Kidney (tissue), 13 donors: ENCODE measurements at regions not wholly inside any gene's neighbourhood (a gene's known extent, or its start where the extent isn't known, plus 50 kb on each side); places are given as distances from the start of the nearest gene placed in this dataset.

Experiments used
- DNase-seq, 5 donors: peaks; one replicate each; pipeline ENCODE4 v3.0.0-alpha.2; 2013 to 2020
- FAIRE-seq: peaks from 2 replicates; lab custom pipeline; 2012; peaks lifted over from hg19 to GRCh38; lab: Jason Lieb, UNC
- H3K27ac ChIP-seq, 2 donors: one replicate each; pipeline ENCODE4 v1.7.0; 2013; ENCODE audit warnings: low read depth in 2 of 2, low read length in 2 of 2, inconsistent platforms in 1 of 2
- H3K27me3 ChIP-seq: one replicate; pipeline ENCODE4 v1.7.1; 2013; ENCODE audit warnings: low read length, inconsistent platforms; ENCODE audit not compliant: control insufficient read depth, insufficient read depth
- H3K36me3 ChIP-seq, 3 donors: one replicate each; pipeline versions ENCODE4 v1.7.0 to v1.7.1; 2013; ENCODE audit warnings: low read length in 3 of 3, control low read depth in 1 of 3, inconsistent platforms in 1 of 3; ENCODE audit not compliant: insufficient read depth in 3 of 3, control insufficient read depth in 2 of 3
- H3K4me1 ChIP-seq, 3 donors: one replicate each; pipeline versions ENCODE4 v1.7.0 to v1.7.1; 2013; ENCODE audit warnings: low read length in 3 of 3, inconsistent platforms in 1 of 3, low read depth in 1 of 3; ENCODE audit not compliant: control insufficient read depth in 2 of 3, insufficient read depth in 2 of 3
- H3K4me3 ChIP-seq, 3 donors: one replicate each; pipeline versions ENCODE4 v1.7.0 to v1.8.1; 2013; ENCODE audit warnings: low read length in 3 of 3, control low read depth in 1 of 3, inconsistent platforms in 1 of 3
- H3K9ac ChIP-seq, 3 donors: one replicate each; pipeline versions ENCODE4 v1.7.0 to v1.7.1; 2013; ENCODE audit warnings: low read length in 3 of 3, control low read depth in 1 of 3, inconsistent platforms in 1 of 3
- H3K9me3 ChIP-seq, 3 donors: one replicate each; pipeline versions ENCODE4 v1.7.0 to v1.7.1; 2013; ENCODE audit warnings: low read length in 3 of 3, control low read depth in 1 of 3, inconsistent platforms in 1 of 3; ENCODE audit not compliant: control insufficient read depth in 2 of 3, insufficient read depth in 1 of 3
- CTCF ChIP-seq: IDR thresholded peaks from 3 replicates; pipeline ENCODE4 v1.5.1; 2012; ENCODE audit warnings: mild to moderate bottlenecking, moderate library complexity, borderline replicate concordance; ENCODE audit not compliant: insufficient read depth; ENCODE audit errors: extremely low read depth
- intact Hi-C: fragments of 100-400 bp; cut with DNase I; formaldehyde crosslinking; loops from one replicate; pipeline ENCODE4 v1.11.1; 2022
- donor health status: control.
- donor health status: control.
- donor health status: control.
- donor health status: control.
- donor health status: control.
- donor health status: DM: yes; HTN: yes; CAD: no.
- donor health status: Normal renal cell carcinoma (clear cell type).

- Histone ChIP-seq H3K4me1 (no peaks in the 10 kb centered on the region), H3K27me3 (no peaks in the 10 kb centered on the region), H3K27ac (no peak overlapping the region), H3K9me3 (no peaks in the 10 kb centered on the region), H3K4me3 (no peak overlapping the region), H3K9ac (no peak overlapping the region), H3K36me3 (no peaks in the 10 kb centered on the region)
- DNase-seq (no peak), FAIRE-seq (no peak)
- TF ChIP-seq CTCF = no peak
- intact Hi-C loops = no loop called here
Measured at GRCh38 chr14:54052696-54053385, 96.2 kb upstream of the BMP4 start.

GRCh38 chr14:54053386-54053745 lies 96.7 kb upstream of the BMP4 start:
- H3K9ac ChIP-seq = no peak overlapping the region
- no peak overlapping the region for H3K4me3 ChIP-seq
- DNase-seq (no peak), FAIRE-seq (no peak)
- no peaks in the 10 kb centered on the region for H3K9me3 ChIP-seq
- H3K27ac ChIP-seq = no peak overlapping the region
- no peak for TF ChIP-seq CTCF
- no peaks in the 10 kb centered on the region for H3K4me1 ChIP-seq
- intact Hi-C loops = no loop called here
- H3K36me3 ChIP-seq = no peaks in the 10 kb centered on the region
- H3K27me3 ChIP-seq = no peaks in the 10 kb centered on the region

- H3K36me3 ChIP-seq = no peaks in the 10 kb centered on the region
- H3K9ac ChIP-seq = no peak overlapping the region
- no peak for TF ChIP-seq CTCF
- intact Hi-C loops = no loop called here
- no peak overlapping the region for H3K27ac ChIP-seq
- H3K4me1 ChIP-seq = no peaks in the 10 kb centered on the region
- no peak overlapping the region for H3K4me3 ChIP-seq
- FAIRE-seq (no peak), DNase-seq (no peak)
- no peaks in the 10 kb centered on the region for H3K9me3 ChIP-seq
- no peaks in the 10 kb centered on the region for H3K27me3 ChIP-seq
Measured at GRCh38 chr14:54058505-54058904, 101.9 kb upstream of the BMP4 start.
